ENCODE measurements at regions not wholly inside any gene's neighbourhood (a gene's known extent, or its start where the extent isn't known, plus 50 kb on each side); places are given as distances from the start of the nearest gene placed in this dataset.

DNA sequence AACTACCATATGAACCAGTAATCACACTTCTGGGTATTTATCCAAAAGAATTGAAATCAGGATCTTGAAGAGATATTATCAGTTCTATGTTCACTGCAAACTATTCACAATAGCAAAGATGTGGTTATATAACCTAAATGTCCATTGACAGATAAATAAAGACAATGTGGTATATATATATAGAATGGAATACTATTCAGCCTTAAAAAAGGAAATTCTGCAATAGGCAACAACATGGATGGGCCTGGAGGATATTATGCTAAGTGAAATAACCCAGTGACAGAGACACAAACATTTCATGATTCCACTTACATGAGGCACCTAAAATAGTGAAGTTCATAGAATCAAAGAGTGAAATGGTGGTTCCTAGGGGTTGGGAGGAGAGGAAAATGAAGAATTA is 90.6 kb upstream of the CDK1 start:
- TF ChIP-seq, protein P1, sequence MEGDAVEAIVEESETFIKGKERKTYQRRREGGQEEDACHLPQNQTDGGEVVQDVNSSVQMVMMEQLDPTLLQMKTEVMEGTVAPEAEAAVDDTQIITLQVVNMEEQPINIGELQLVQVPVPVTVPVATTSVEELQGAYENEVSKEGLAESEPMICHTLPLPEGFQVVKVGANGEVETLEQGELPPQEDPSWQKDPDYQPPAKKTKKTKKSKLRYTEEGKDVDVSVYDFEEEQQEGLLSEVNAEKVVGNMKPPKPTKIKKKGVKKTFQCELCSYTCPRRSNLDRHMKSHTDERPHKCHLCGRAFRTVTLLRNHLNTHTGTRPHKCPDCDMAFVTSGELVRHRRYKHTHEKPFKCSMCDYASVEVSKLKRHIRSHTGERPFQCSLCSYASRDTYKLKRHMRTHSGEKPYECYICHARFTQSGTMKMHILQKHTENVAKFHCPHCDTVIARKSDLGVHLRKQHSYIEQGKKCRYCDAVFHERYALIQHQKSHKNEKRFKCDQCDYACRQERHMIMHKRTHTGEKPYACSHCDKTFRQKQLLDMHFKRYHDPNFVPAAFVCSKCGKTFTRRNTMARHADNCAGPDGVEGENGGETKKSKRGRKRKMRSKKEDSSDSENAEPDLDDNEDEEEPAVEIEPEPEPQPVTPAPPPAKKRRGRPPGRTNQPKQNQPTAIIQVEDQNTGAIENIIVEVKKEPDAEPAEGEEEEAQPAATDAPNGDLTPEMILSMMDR (conservative IDR thresholded peaks at IDR 0.05; ENCODE audit: low read depth, low read length), result no peak
- TF ChIP-seq EZH2phosphoT487 (IDR thresholded peaks at IDR 0.05; ENCODE audit: borderline replicate concordance, low read length) (no peak), EZH2 (IDR thresholded peaks at IDR 0.05; ENCODE audit: low read length, unreplicated experiment) (no peak)

All from PC-3 (cell line).